NCI-H526 treated with DMSO at 0.1 percent for 48 hours (cell line): ENCODE measurements at regions not wholly inside any gene's neighbourhood (a gene's known extent, or its start where the extent isn't known, plus 50 kb on each side); places are given as distances from the start of the nearest gene placed in this dataset.

Experiments
- DNase-seq: peaks from one replicate; lab custom pipeline; 2025; lab: John Stamatoyannopoulos, UW

GRCh38 chr4:123807866-123808265, 411.3 kb downstream of the SPRY1 start:
- DNase-seq = no peak

- DNase-seq = no peak
Measured at GRCh38 chr4:123809864-123810263, 413.3 kb downstream of the SPRY1 start.

GRCh38 chr4:123812066-123812390, 415.4 kb downstream of the SPRY1 start:
- DNase-seq = no peak

- no peak for DNase-seq
Measured at GRCh38 chr4:123813901-123814300, 417.3 kb downstream of the SPRY1 start.

GRCh38 chr4:123816462-123816861, 419.9 kb downstream of the SPRY1 start:
- DNase-seq = no peak

- DNase-seq = no peak
Measured at GRCh38 chr4:123817025-123817688, 420.6 kb downstream of the SPRY1 start.

- DNase-seq = no peak
Measured at GRCh38 chr4:123819362-123820035, 422.9 kb downstream of the SPRY1 start.

GRCh38 chr4:123821861-123822260, 425.3 kb downstream of the SPRY1 start:
- DNase-seq = no peak

- DNase-seq = no peak
Measured at GRCh38 chr4:123822353-123822752, 425.8 kb downstream of the SPRY1 start.

- DNase-seq = no peak
Measured at GRCh38 chr4:123823244-123823643, 426.6 kb downstream of the SPRY1 start.

- no peak for DNase-seq
Measured at GRCh38 chr4:123824524-123824923, 427.9 kb downstream of the SPRY1 start.

- DNase-seq = no peak
Measured at GRCh38 chr4:123825596-123826291, 429.1 kb downstream of the SPRY1 start.

- no peak for DNase-seq
Measured at GRCh38 chr4:123826896-123827295, 430.3 kb downstream of the SPRY1 start.

GRCh38 chr4:123827511-123827910, 430.9 kb downstream of the SPRY1 start:
- no peak for DNase-seq

- no peak for DNase-seq
Measured at GRCh38 chr4:123830930-123831329, 434.3 kb downstream of the SPRY1 start.

GRCh38 chr4:123832173-123833026, 435.8 kb downstream of the SPRY1 start:
- DNase-seq = no peak

GRCh38 chr4:123833171-123833643, 436.6 kb downstream of the SPRY1 start:
- DNase-seq = no peak

- no peak for DNase-seq
Measured at GRCh38 chr4:123835831-123836590, 439.4 kb downstream of the SPRY1 start.

- no peak for DNase-seq
Measured at GRCh38 chr4:123836851-123837595, 440.4 kb downstream of the SPRY1 start.

- DNase-seq = no peak
Measured at GRCh38 chr4:123838474-123838873, 441.9 kb downstream of the SPRY1 start.

- no peak for DNase-seq
Measured at GRCh38 chr4:123840197-123840596, 443.6 kb downstream of the SPRY1 start.
